ENCODE measurements at regions not wholly inside any gene's neighbourhood (a gene's known extent, or its start where the extent isn't known, plus 50 kb on each side); places are given as distances from the start of the nearest gene placed in this dataset.

GRCh38 chr13:71124230-71124629, 742.8 kb downstream of the DACH1 start:
- H3K27me3 Mint-ChIP-seq = no peaks in the 10 kb centered on the region
- H3K4me3 Mint-ChIP-seq = no peak overlapping the region
- no peaks in the 10 kb centered on the region for H3K4me1 Mint-ChIP-seq (ENCODE audit: low read depth)
- peaks cover 4% of the 10 kb centered on the region for H3K9me3 Mint-ChIP-seq
- H3K27ac Mint-ChIP-seq = no peak overlapping the region
- DNase-seq = no peak
- H3K36me3 Mint-ChIP-seq (ENCODE audit: low read depth) = no peaks in the 10 kb centered on the region

- Mint-ChIP-seq H3K27ac (no peak overlapping the region), H3K9me3 (peaks cover 4% of the 10 kb centered on the region), H3K4me1 (ENCODE audit: low read depth) (no peaks in the 10 kb centered on the region), H3K36me3 (ENCODE audit: low read depth) (no peaks in the 10 kb centered on the region), H3K4me3 (no peak overlapping the region), H3K27me3 (no peaks in the 10 kb centered on the region)
- no peak for DNase-seq
Measured at GRCh38 chr13:71118779-71119364, 748.1 kb downstream of the DACH1 start.

- DNase-seq = no peak
- Mint-ChIP-seq H3K36me3 (ENCODE audit: low read depth) (no peaks in the 10 kb centered on the region), H3K4me1 (ENCODE audit: low read depth) (no peaks in the 10 kb centered on the region), H3K4me3 (no peak overlapping the region), H3K9me3 (peaks cover 4% of the 10 kb centered on the region), H3K27ac (no peak overlapping the region), H3K27me3 (no peaks in the 10 kb centered on the region)
Measured at GRCh38 chr13:71117920-71118319, 749.1 kb downstream of the DACH1 start.

- Mint-ChIP-seq H3K27ac (no peak overlapping the region), H3K36me3 (ENCODE audit: low read depth) (no peaks in the 10 kb centered on the region), H3K27me3 (no peaks in the 10 kb centered on the region), H3K4me3 (no peak overlapping the region), H3K4me1 (ENCODE audit: low read depth) (no peaks in the 10 kb centered on the region), H3K9me3 (peaks cover 10% of the 10 kb centered on the region)
- no peak for DNase-seq
Measured at GRCh38 chr13:71115301-71115700, 751.7 kb downstream of the DACH1 start.

GRCh38 chr13:71096421-71096820, 770.6 kb downstream of the DACH1 start:
- Mint-ChIP-seq H3K9me3 (peaks cover 6% of the 10 kb centered on the region), H3K36me3 (ENCODE audit: low read depth) (no peaks in the 10 kb centered on the region), H3K27me3 (no peaks in the 10 kb centered on the region), H3K4me1 (ENCODE audit: low read depth) (no peaks in the 10 kb centered on the region), H3K27ac (no peak overlapping the region), H3K4me3 (no peak overlapping the region)
- no peak for DNase-seq

- DNase-seq = no peak
- Mint-ChIP-seq H3K27me3 (no peaks in the 10 kb centered on the region), H3K36me3 (ENCODE audit: low read depth) (no peaks in the 10 kb centered on the region), H3K27ac (no peak overlapping the region), H3K4me3 (no peak overlapping the region), H3K9me3 (peaks cover 11% of the 10 kb centered on the region), H3K4me1 (ENCODE audit: low read depth) (no peaks in the 10 kb centered on the region)
Measured at GRCh38 chr13:71090990-71091389, 776.0 kb downstream of the DACH1 start.

- Mint-ChIP-seq H3K27me3 (no peaks in the 10 kb centered on the region), H3K4me1 (ENCODE audit: low read depth) (no peaks in the 10 kb centered on the region), H3K9me3 (peaks cover 8% of the 10 kb centered on the region), H3K4me3 (no peak overlapping the region), H3K27ac (no peak overlapping the region), H3K36me3 (ENCODE audit: low read depth) (no peaks in the 10 kb centered on the region)
- DNase-seq = no peak
Measured at GRCh38 chr13:71089056-71089455, 777.9 kb downstream of the DACH1 start.

GRCh38 chr13:71087432-71087831, 779.6 kb downstream of the DACH1 start:
- H3K27ac Mint-ChIP-seq = no peak overlapping the region
- H3K4me3 Mint-ChIP-seq = no peak overlapping the region
- DNase-seq = no peak
- no peaks in the 10 kb centered on the region for H3K36me3 Mint-ChIP-seq (ENCODE audit: low read depth)
- H3K27me3 Mint-ChIP-seq = no peaks in the 10 kb centered on the region
- peaks cover 8% of the 10 kb centered on the region for H3K9me3 Mint-ChIP-seq
- H3K4me1 Mint-ChIP-seq (ENCODE audit: low read depth) = no peaks in the 10 kb centered on the region

GRCh38 chr13:71087006-71087405, 780.0 kb downstream of the DACH1 start:
- Mint-ChIP-seq H3K4me3 (no peak overlapping the region), H3K36me3 (ENCODE audit: low read depth) (no peaks in the 10 kb centered on the region), H3K4me1 (ENCODE audit: low read depth) (no peaks in the 10 kb centered on the region), H3K27ac (no peak overlapping the region), H3K27me3 (no peaks in the 10 kb centered on the region), H3K9me3 (peaks cover 8% of the 10 kb centered on the region)
- no peak for DNase-seq

GRCh38 chr13:71082631-71083030, 784.4 kb downstream of the DACH1 start:
- Mint-ChIP-seq H3K4me1 (ENCODE audit: low read depth) (no peaks in the 10 kb centered on the region), H3K27me3 (no peaks in the 10 kb centered on the region), H3K4me3 (no peak overlapping the region), H3K27ac (no peak overlapping the region), H3K36me3 (ENCODE audit: low read depth) (no peaks in the 10 kb centered on the region), H3K9me3 (peaks cover 1% of the 10 kb centered on the region)
- no peak for DNase-seq

GRCh38 chr13:71079638-71080037, 787.4 kb downstream of the DACH1 start:
- no peaks in the 10 kb centered on the region for H3K27me3 Mint-ChIP-seq
- H3K4me1 Mint-ChIP-seq (ENCODE audit: low read depth) = no peaks in the 10 kb centered on the region
- H3K27ac Mint-ChIP-seq = no peak overlapping the region
- no peaks in the 10 kb centered on the region for H3K36me3 Mint-ChIP-seq (ENCODE audit: low read depth)
- no peak for DNase-seq
- no peak overlapping the region for H3K4me3 Mint-ChIP-seq
- H3K9me3 Mint-ChIP-seq = no peaks in the 10 kb centered on the region

GRCh38 chr13:71068041-71068440, 799.0 kb downstream of the DACH1 start:
- H3K27me3 Mint-ChIP-seq = no peaks in the 10 kb centered on the region
- no peaks in the 10 kb centered on the region for H3K36me3 Mint-ChIP-seq (ENCODE audit: low read depth)
- no peak for DNase-seq
- no peak overlapping the region for H3K4me3 Mint-ChIP-seq
- peaks cover 15% of the 10 kb centered on the region for H3K9me3 Mint-ChIP-seq
- H3K27ac Mint-ChIP-seq = no peak overlapping the region
- H3K4me1 Mint-ChIP-seq (ENCODE audit: low read depth) = no peaks in the 10 kb centered on the region

- no peaks in the 10 kb centered on the region for H3K4me1 Mint-ChIP-seq (ENCODE audit: low read depth)
- H3K27me3 Mint-ChIP-seq = no peaks in the 10 kb centered on the region
- H3K27ac Mint-ChIP-seq = no peak overlapping the region
- H3K4me3 Mint-ChIP-seq = no peak overlapping the region
- DNase-seq = no peak
- peaks cover 20% of the 10 kb centered on the region for H3K9me3 Mint-ChIP-seq
- H3K36me3 Mint-ChIP-seq (ENCODE audit: low read depth) = no peaks in the 10 kb centered on the region
Measured at GRCh38 chr13:71067165-71067815, 799.7 kb downstream of the DACH1 start.

- no peak overlapping the region for H3K27ac Mint-ChIP-seq
- no peaks in the 10 kb centered on the region for H3K36me3 Mint-ChIP-seq (ENCODE audit: low read depth)
- H3K9me3 Mint-ChIP-seq = peaks cover 11% of the 10 kb centered on the region
- no peaks in the 10 kb centered on the region for H3K27me3 Mint-ChIP-seq
- no peak overlapping the region for H3K4me3 Mint-ChIP-seq
- H3K4me1 Mint-ChIP-seq (ENCODE audit: low read depth) = no peaks in the 10 kb centered on the region
- DNase-seq = no peak
Measured at GRCh38 chr13:71056581-71056980, 810.4 kb downstream of the DACH1 start.

- H3K4me1 Mint-ChIP-seq (ENCODE audit: low read depth) = no peaks in the 10 kb centered on the region
- H3K27me3 Mint-ChIP-seq = no peaks in the 10 kb centered on the region
Measured at GRCh38 chr13:71055644-71056043, 811.4 kb downstream of the DACH1 start.

GRCh38 chr13:71055047-71055446, 812.0 kb downstream of the DACH1 start:
- Mint-ChIP-seq H3K27me3 (no peaks in the 10 kb centered on the region), H3K9me3 (peaks cover 10% of the 10 kb centered on the region), H3K4me1 (ENCODE audit: low read depth) (no peaks in the 10 kb centered on the region), H3K27ac (no peak overlapping the region), H3K4me3 (no peak overlapping the region), H3K36me3 (ENCODE audit: low read depth) (no peaks in the 10 kb centered on the region)
- DNase-seq = no peak

More at GRCh38 chr13:71055644-71056043, 811.4 kb downstream of the DACH1 start:
- Mint-ChIP-seq H3K9me3 (peaks cover 10% of the 10 kb centered on the region), H3K27ac (no peak overlapping the region), H3K36me3 (ENCODE audit: low read depth) (no peaks in the 10 kb centered on the region), H3K4me3 (no peak overlapping the region)
- no peak for DNase-seq
